Astrocyte (in vitro differentiated cells and primary cell): ENCODE measurements at regions not wholly inside any gene's neighbourhood (a gene's known extent, or its start where the extent isn't known, plus 50 kb on each side); places are given as distances from the start of the nearest gene placed in this dataset.
"Not testable (repeated sequence)": the region's sequence is repeated elsewhere in the genome, so short reads cannot be mapped to it uniquely, and the experiment has no call there.

ENCODE experiments used
- DNase-seq: peaks from one replicate; pipeline ENCODE4 v3.0.0-alpha.2; 2010; ENCODE audit warnings: low read depth
- FAIRE-seq: peaks from 2 replicates; lab custom pipeline; 2011; peaks lifted over from hg19 to GRCh38; lab: Jason Lieb, UNC
- H2AFZ ChIP-seq: 2 replicates; pipeline ENCODE4 v1.6.0; 2012; ENCODE audit warnings: low read depth, low read length, inconsistent platforms
- H3K27ac ChIP-seq: 2 replicates; pipeline ENCODE4 v1.5.1; 2011; ENCODE audit warnings: low read depth, low read length, inconsistent platforms
- H3K27me3 ChIP-seq: 2 replicates; pipeline ENCODE4 v1.6.0; 2011; ENCODE audit warnings: low read length, inconsistent platforms; ENCODE audit not compliant: insufficient read depth
- H3K36me3 ChIP-seq: 2 replicates; pipeline ENCODE4 v1.5.1; 2011; ENCODE audit warnings: low read length, inconsistent platforms; ENCODE audit not compliant: insufficient read depth
- H3K4me1 ChIP-seq: 2 replicates; pipeline ENCODE4 v1.5.1; 2011; ENCODE audit warnings: low read length, inconsistent platforms; ENCODE audit not compliant: insufficient read depth
- H3K4me2 ChIP-seq: 2 replicates; pipeline ENCODE4 v1.6.0; 2012; ENCODE audit warnings: low read length, inconsistent platforms
- H3K4me3 ChIP-seq: 2 replicates; pipeline ENCODE4 v1.5.1; 2011; ENCODE audit warnings: low read depth, mild to moderate bottlenecking, low read length, inconsistent platforms; ENCODE audit not compliant: insufficient read depth
- H3K79me2 ChIP-seq: 2 replicates; pipeline ENCODE4 v1.6.0; 2012; ENCODE audit warnings: mild to moderate bottlenecking, low read length, inconsistent platforms; ENCODE audit not compliant: insufficient read depth
- H3K9ac ChIP-seq: 2 replicates; pipeline ENCODE4 v1.6.0; 2012; ENCODE audit warnings: mild to moderate bottlenecking, low read length, inconsistent platforms
- H3K9me3 ChIP-seq: 2 replicates; pipeline ENCODE4 v1.5.1; 2012; ENCODE audit warnings: low read depth, mild to moderate bottlenecking, low read length, inconsistent platforms; ENCODE audit not compliant: insufficient read depth
- H4K20me1 ChIP-seq: 2 replicates; pipeline ENCODE4 v1.6.0; 2012; ENCODE audit warnings: low read length, inconsistent platforms; ENCODE audit not compliant: insufficient read depth
- H3K27ac Mint-ChIP-seq: one replicate; pipeline ENCODE4 v1.8.0; 2021; ENCODE audit warnings: mild to moderate bottlenecking, mixed read lengths; ENCODE audit not compliant: unreplicated experiment
- H3K27me3 Mint-ChIP-seq: one replicate; pipeline ENCODE4 v1.8.0; 2021; ENCODE audit warnings: low read depth, mixed read lengths; ENCODE audit not compliant: unreplicated experiment
- H3K36me3 Mint-ChIP-seq: one replicate; pipeline ENCODE4 v1.8.0; 2021; ENCODE audit warnings: low read depth, mixed read lengths; ENCODE audit not compliant: unreplicated experiment
- H3K4me1 Mint-ChIP-seq: one replicate; pipeline ENCODE4 v1.8.0; 2021; ENCODE audit warnings: low read depth, mixed read lengths; ENCODE audit not compliant: unreplicated experiment
- H3K4me3 Mint-ChIP-seq: one replicate; pipeline ENCODE4 v1.8.0; 2021; ENCODE audit warnings: mild to moderate bottlenecking, moderate library complexity, mixed read lengths; ENCODE audit not compliant: unreplicated experiment
- H3K9me3 Mint-ChIP-seq: one replicate; pipeline ENCODE4 v1.8.0; 2021; ENCODE audit warnings: mild to moderate bottlenecking, mixed read lengths; ENCODE audit not compliant: unreplicated experiment
- CTCF ChIP-seq: IDR thresholded peaks from 2 replicates; pipeline ENCODE4 v1.5.1; 2011; ENCODE audit warnings: low read depth, mild to moderate bottlenecking, inconsistent platforms, low read length, moderate library complexity; ENCODE audit not compliant: insufficient read depth
- EZH2 ChIP-seq: IDR thresholded peaks from 2 replicates; pipeline ENCODE4 v1.6.1; 2012; ENCODE audit warnings: mild to moderate bottlenecking, low read length, inconsistent platforms; ENCODE audit not compliant: insufficient read depth

GRCh38 chr6:68211242-68211795 lies 423.8 kb upstream of the ADGRB3 start:
- Mint-ChIP-seq H3K36me3 (no peaks in the 10 kb centered on the region), H3K27me3 (no peaks in the 10 kb centered on the region), H3K27ac (no peak overlapping the region), H3K4me1 (peaks cover 4% of the 10 kb centered on the region), H3K4me3 (no peak overlapping the region), H3K9me3 (peaks cover 11% of the 10 kb centered on the region)
- DNase-seq, result no peak
- Histone ChIP-seq H3K36me3 (no peaks in the 10 kb centered on the region), H3K27me3 (no peaks in the 10 kb centered on the region), H4K20me1 (no peaks in the 10 kb centered on the region), H3K4me1 (no peaks in the 10 kb centered on the region), H3K9me3 (no peaks in the 10 kb centered on the region), H3K27ac (no peak overlapping the region), H3K9ac (no peak overlapping the region), H3K4me2 (no peak overlapping the region), H2AFZ (no peak overlapping the region), H3K4me3 (no peak overlapping the region), H3K79me2 (no peaks in the 10 kb centered on the region)
- no peak for FAIRE-seq
- no peak for TF ChIP-seq CTCF

- not testable (repeated sequence) for H3K27me3 Mint-ChIP-seq, H3K4me3 Mint-ChIP-seq, H3K4me1 Mint-ChIP-seq
These were observed 427.5 kb upstream of the ADGRB3 start for GRCh38 chr6:68207612-68208011.

GRCh38 chr6:68200929-68201328 lies 434.2 kb upstream of the ADGRB3 start:
- Histone ChIP-seq H3K9ac (no peak overlapping the region), H3K36me3 (no peaks in the 10 kb centered on the region), H3K27ac (no peak overlapping the region), H3K27me3 (no peaks in the 10 kb centered on the region), H2AFZ (no peak overlapping the region), H3K4me3 (no peak overlapping the region), H3K79me2 (no peaks in the 10 kb centered on the region), H4K20me1 (no peaks in the 10 kb centered on the region), H3K4me1 (no peaks in the 10 kb centered on the region), H3K4me2 (no peak overlapping the region), H3K9me3 (peaks cover 7% of the 10 kb centered on the region)
- TF ChIP-seq EZH2 (no peak), CTCF (no peak)
- no peaks in the 10 kb centered on the region for H3K36me3 Mint-ChIP-seq
- H3K9me3 Mint-ChIP-seq, result no peaks in the 10 kb centered on the region
- H3K4me1 Mint-ChIP-seq, result peaks cover 22% of the 10 kb centered on the region
- no peak overlapping the region for H3K27ac Mint-ChIP-seq
- H3K27me3 Mint-ChIP-seq, result no peaks in the 10 kb centered on the region
- no peak for DNase-seq
- no peak for FAIRE-seq
- no peak overlapping the region for H3K4me3 Mint-ChIP-seq

More at GRCh38 chr6:68207612-68208011, 427.5 kb upstream of the ADGRB3 start:
- H3K4me3 ChIP-seq, H3K36me3 ChIP-seq, H3K79me2 ChIP-seq, H3K36me3 Mint-ChIP-seq, H3K27ac ChIP-seq, H3K4me1 ChIP-seq, H3K9ac ChIP-seq, H3K9me3 ChIP-seq, H3K27me3 ChIP-seq, H3K4me2 ChIP-seq, H3K9me3 Mint-ChIP-seq, DNase-seq, H2AFZ ChIP-seq, FAIRE-seq, H3K27ac Mint-ChIP-seq, H4K20me1 ChIP-seq: not testable (repeated sequence)
